HCT116 (cell line): ENCODE measurements at regions not wholly inside any gene's neighbourhood (a gene's known extent, or its start where the extent isn't known, plus 50 kb on each side); places are given as distances from the start of the nearest gene placed in this dataset.

Experiments
- ATAC-seq: fragments of 200-7000 bp; cut with Tn5 transposase; 2 replicates; pipeline ENCODE4 v1.9.1; 2020; ENCODE audit warnings: mild to moderate bottlenecking, moderate library complexity
- BruUV-seq: library from RNA; stranded (reverse); fragments of 400-500 nt; replicated peaks from 2 replicates; lab custom pipeline; 2021; lab: Mats Ljungman, UMichigan
- CTCF ChIA-PET: fragments of 300-600 bp; sonication (Branson Sonifier 250); formaldehyde crosslinking; loops from one replicate; lab custom pipeline; 2021; ENCODE audit warnings: antibody characterized with exemption; lab: Charles Lee
- POLR2A ChIA-PET: fragments of 300-600, 350-600 bp; sonication (Branson Sonifier 250); formaldehyde crosslinking; loops from one replicate; lab custom pipeline; 2021; ENCODE audit warnings: antibody characterized with exemption; lab: Charles Lee
- RAD21 ChIA-PET, 2 experiments: fragments of 300-600 bp; sonication (Branson Sonifier 250); formaldehyde crosslinking; loops; one replicate each; lab custom pipeline; 2023; ENCODE audit warnings: low total read pairs in 2 of 2; ENCODE audit not compliant: uncharacterized antibody in 2 of 2, unreplicated experiment in 2 of 2, low non-redundant PET in 1 of 2; lab: Charles Lee
- DNase-seq: peaks from one replicate; pipeline ENCODE4 v3.0.0-alpha.2; 2010; ENCODE audit warnings: low read depth, low spot score
- H2AFZ ChIP-seq: fragments of 200-600 bp; shearing (Covaris generic), sonication (generic); 2 replicates; pipeline ENCODE4 v1.6.1; 2017; ENCODE audit warnings: low read depth, mixed run types, mixed read lengths, antibody characterized with exemption, low read length; ENCODE audit not compliant: poor library complexity, severe bottlenecking
- H3K27ac ChIP-seq: 2 replicates; pipeline ENCODE4 v1.5.1; 2012; ENCODE audit warnings: low read depth, low read length
- H3K27me3 ChIP-seq: fragments of 200-600 bp; sonication (generic); 2 replicates; pipeline ENCODE4 v1.6.1; 2016; ENCODE audit warnings: mixed run types, low read length, mixed read lengths; ENCODE audit not compliant: insufficient read depth
- H3K36me3 ChIP-seq, 2 experiments: fragments of 200-500 bp in 1 of 2; fragments of 200-600 bp in 1 of 2; sonication (Bioruptor generic) in 1 of 2; sonication (generic) in 1 of 2; 2 replicates each; pipeline versions ENCODE4 v1.5.1 to v1.6.1; 2014 to 2016; ENCODE audit warnings: low read length in 2 of 2, inconsistent platforms in 1 of 2, mixed read lengths in 1 of 2, mixed run types in 1 of 2; ENCODE audit not compliant: insufficient read depth in 2 of 2, control insufficient read depth in 1 of 2
- H3K4me1 ChIP-seq, 2 experiments: fragments of 200-600 bp in 1 of 2; sonication (generic) in 1 of 2; 2 replicates each; pipeline versions ENCODE4 v1.5.1 to v1.6.1; 2012 to 2017; ENCODE audit warnings: low read length in 2 of 2, inconsistent platforms in 1 of 2, mild to moderate bottlenecking in 1 of 2, mixed read lengths in 1 of 2, mixed run types in 1 of 2, moderate library complexity in 1 of 2; ENCODE audit not compliant: insufficient read depth in 2 of 2, control insufficient read depth in 1 of 2
- H3K4me2 ChIP-seq: fragments of 200-600 bp; sonication (generic); 2 replicates; pipeline ENCODE4 v1.6.1; 2017; ENCODE audit warnings: mixed run types, low read length, mixed read lengths
- H3K4me3 ChIP-seq, 2 experiments: fragments of 200-600 bp in 1 of 2; sonication (generic) in 1 of 2; replicated peaks in 1 of 2; 2 replicates each; pipeline ENCODE4 v1.5.1; 2011 to 2016; ENCODE audit warnings: low read length in 2 of 2, control low read depth in 1 of 2, low read depth in 1 of 2, mild to moderate bottlenecking in 1 of 2, mixed read lengths in 1 of 2, mixed run types in 1 of 2
- H3K79me2 ChIP-seq: fragments of 200-600 bp; sonication (generic); 2 replicates; pipeline ENCODE4 v1.6.1; 2017; ENCODE audit warnings: mild to moderate bottlenecking, mixed run types, low read length, moderate library complexity, mixed read lengths; ENCODE audit not compliant: insufficient read depth
- H3K9ac ChIP-seq: fragments of 200-600 bp; sonication (generic); 2 replicates; pipeline ENCODE4 v1.6.1; 2016; ENCODE audit warnings: low read length, mixed read lengths
- H3K9me2 ChIP-seq: fragments of 200-600 bp; sonication (generic), shearing (Covaris generic); 2 replicates; pipeline ENCODE4 v1.6.1; 2017; ENCODE audit warnings: mixed run types, mild to moderate bottlenecking, moderate library complexity; ENCODE audit not compliant: insufficient read depth
- H3K9me3 ChIP-seq, 2 experiments: fragments of 200-500 bp in 1 of 2; fragments of 200-600 bp in 1 of 2; sonication (Bioruptor generic) in 1 of 2; sonication (generic) in 1 of 2; 2 replicates each; pipeline ENCODE4 v1.6.1; 2014 to 2017; ENCODE audit warnings: low read length in 2 of 2, mixed read lengths in 2 of 2, inconsistent platforms in 1 of 2, low read depth in 1 of 2, mild to moderate bottlenecking in 1 of 2, mixed run types in 1 of 2, moderate library complexity in 1 of 2; ENCODE audit not compliant: control insufficient read depth in 1 of 2, insufficient read depth in 1 of 2
- H4K20me1 ChIP-seq: fragments of 200-600 bp; sonication (generic), shearing (Covaris generic); 2 replicates; pipeline ENCODE4 v1.6.1; 2017; ENCODE audit warnings: mixed run types, mild to moderate bottlenecking, moderate library complexity; ENCODE audit not compliant: insufficient read depth
- ATF3 ChIP-seq: IDR thresholded peaks from 2 replicates; pipeline ENCODE4 v1.6.1; 2012
- CTCF ChIP-seq, 3 experiments: fragments of 200-600 bp in 1 of 3; sonication (generic) in 1 of 3; IDR thresholded peaks in 2 of 3; conservative IDR thresholded peaks in 1 of 3; 2 replicates each; pipeline ENCODE4 v1.5.1; 2012 to 2017; ENCODE audit warnings: low read depth in 2 of 3, low read length in 2 of 3, antibody characterized with exemption in 1 of 3, borderline replicate concordance in 1 of 3, control low read depth in 1 of 3, mild to moderate bottlenecking in 1 of 3, mixed read lengths in 1 of 3, mixed run types in 1 of 3, moderate library complexity in 1 of 3; ENCODE audit not compliant: insufficient read depth in 1 of 3
- RAD21 ChIP-seq: IDR thresholded peaks from 2 replicates; pipeline ENCODE4 v1.6.1; 2012; ENCODE audit warnings: low read depth, mild to moderate bottlenecking
- SP1 ChIP-seq: IDR thresholded peaks from 2 replicates; pipeline ENCODE4 v1.6.1; 2012; ENCODE audit warnings: low read depth
- YY1 ChIP-seq: IDR thresholded peaks from 2 replicates; pipeline ENCODE4 v1.6.1; 2011; ENCODE audit warnings: low read length, low read depth, moderate library complexity, mild to moderate bottlenecking; ENCODE audit not compliant: insufficient replicate concordance; ENCODE audit errors: extremely low read depth
- ZFX ChIP-seq: fragments of 450-650 bp; IDR thresholded peaks from 2 replicates; pipeline ENCODE4 v1.6.1; 2017
- ZNF274 ChIP-seq: fragments of 200-500 bp; sonication (Bioruptor generic); IDR thresholded peaks from 2 replicates; pipeline ENCODE4 v1.6.1; 2014; ENCODE audit warnings: mild to moderate bottlenecking, low read depth, low read length, inconsistent platforms
- intact Hi-C: fragments of 100-400 bp; cut with micrococcal nuclease; formaldehyde crosslinking; loops from 2 replicates; pipeline ENCODE4 v1.10.0; 2022

- Histone ChIP-seq H2AFZ (peak overlapping the region; percentile 17), H4K20me1 (no peaks in the 10 kb centered on the region)
These were observed 297.4 kb downstream of the THBS2 start for GRCh38 chr6:168956141-168956838.

More at GRCh38 chr6:168956141-168956838, 297.4 kb downstream of the THBS2 start:
- CTCF ChIA-PET, result interaction anchor here (0.9 to 2.8 kb wide), 4 partner anchors 370 to 1574 kb away, joined by 3 to 9 read pairs (median 5); no protein-coding TSS in a partner anchor
- POLR2A ChIA-PET, result no interaction called here
- no TSS peak for BruUV-seq
- Histone ChIP-seq H3K9me3 (no peaks in the 10 kb centered on the region), H3K9ac (no peak overlapping the region), H3K27me3 (no peaks in the 10 kb centered on the region), H3K4me1 (no peaks in the 10 kb centered on the region), H3K36me3 (no peaks in the 10 kb centered on the region), H3K79me2 (no peaks in the 10 kb centered on the region), H3K9me2 (no peaks in the 10 kb centered on the region), H3K4me3 (no peak overlapping the region), H3K27ac (no peak overlapping the region), H3K4me2 (no peak overlapping the region)
- DNase-seq (no peak), ATAC-seq (peak; percentile 46)
- no peak for TF ChIP-seq ZFX
- TF ChIP-seq ATF3, result no peak
- TF ChIP-seq CTCF (IDR thresholded peaks at IDR 0.05 in 2 of 3, conservative IDR thresholded peaks at IDR 0.05 in 1 of 3; ENCODE audit: borderline replicate concordance in 1 of 3, insufficient read depth in 1 of 3, low read depth in 2 of 3, low read length in 2 of 3), result no peak
- TF ChIP-seq ZNF274, result no peak
- TF ChIP-seq YY1, result no peak
- TF ChIP-seq SP1, result no peak
- no peak for TF ChIP-seq RAD21
- intact Hi-C loops, result loop anchor here (2.0 to 10.0 kb wide), 5 partner anchors 61 to 1561 kb away; partner anchors contain the start of genes C6orf120 and WDR27
- RAD21 ChIA-PET, result no interaction called here
